PC-9 (cell line): ENCODE measurements at regions not wholly inside any gene's neighbourhood (a gene's known extent, or its start where the extent isn't known, plus 50 kb on each side); places are given as distances from the start of the nearest gene placed in this dataset.

Experiments
- BruUV-seq: library from RNA; stranded (reverse); fragments of 400-500 nt; replicated peaks from 2 replicates; lab custom pipeline; 2021; lab: Mats Ljungman, UMichigan
- CTCF ChIA-PET: fragments of 300-600 bp; sonication (Branson Sonifier 250); formaldehyde crosslinking; loops from one replicate; lab custom pipeline; 2022; ENCODE audit warnings: antibody characterized with exemption; lab: Charles Lee
- POLR2A ChIA-PET: fragments of 300-600 bp; sonication (Branson Sonifier 250); formaldehyde crosslinking; loops from one replicate; lab custom pipeline; 2022; ENCODE audit warnings: antibody characterized with exemption; ENCODE audit not compliant: unreplicated experiment; lab: Charles Lee
- DNase-seq, 2 experiments: peaks; one replicate each; pipeline versions ENCODE4 v3.0.0 to v3.0.0-alpha.2; 2015 to 2022; ENCODE audit warnings: mixed read lengths in 1 of 2
- H2AFZ ChIP-seq: fragments of 200-600 bp; sonication (generic); 2 replicates; pipeline ENCODE4 v1.8.1; 2017; ENCODE audit warnings: antibody characterized with exemption
- H3F3A ChIP-seq: fragments of 200-600 bp; sonication (generic); 2 replicates; pipeline ENCODE4 v1.8.1; 2017; ENCODE audit warnings: antibody characterized with exemption, mild to moderate bottlenecking, low read depth; ENCODE audit not compliant: insufficient read depth
- H3K27ac ChIP-seq: fragments of 200-600 bp; sonication (generic); 2 replicates; pipeline ENCODE4 v1.6.1; 2016; ENCODE audit warnings: mixed run types
- H3K27me3 ChIP-seq: fragments of 200-600 bp; sonication (generic); 2 replicates; pipeline ENCODE4 v1.6.1; 2016; ENCODE audit warnings: low read depth, mixed run types; ENCODE audit not compliant: insufficient read depth
- H3K36me3 ChIP-seq: fragments of 200-600 bp; sonication (generic); 2 replicates; pipeline ENCODE4 v1.6.1; 2016; ENCODE audit warnings: low read depth, mixed run types
- H3K4me1 ChIP-seq: fragments of 200-600 bp; sonication (generic); replicated peaks from 2 replicates; pipeline ENCODE4 v1.6.1; 2016; ENCODE audit warnings: mixed run types; ENCODE audit not compliant: insufficient read depth
- H3K4me2 ChIP-seq: fragments of 200-600 bp; sonication (generic); 2 replicates; pipeline ENCODE4 v1.6.1; 2017; ENCODE audit warnings: mixed run types
- H3K4me3 ChIP-seq: fragments of 200-600 bp; sonication (generic); 2 replicates; pipeline ENCODE4 v1.6.1; 2016; ENCODE audit warnings: mixed run types
- H3K79me2 ChIP-seq: fragments of 200-600 bp; sonication (generic); 2 replicates; pipeline ENCODE4 v1.6.1; 2017; ENCODE audit warnings: low read depth, mixed run types
- H3K9me2 ChIP-seq: fragments of 200-600 bp; sonication (generic); 2 replicates; pipeline ENCODE4 v1.8.1; 2017; ENCODE audit warnings: mild to moderate bottlenecking; ENCODE audit not compliant: insufficient read depth
- H3K9me3 ChIP-seq: fragments of 200-600 bp; sonication (generic); 2 replicates; pipeline ENCODE4 v1.8.1; 2016; ENCODE audit warnings: low read depth; ENCODE audit not compliant: insufficient read depth
- H4K20me1 ChIP-seq: fragments of 200-600 bp; sonication (generic); 2 replicates; pipeline ENCODE4 v1.8.1; 2017; ENCODE audit not compliant: insufficient read depth
- EZH2 ChIP-seq: fragments of 200-600 bp; sonication (generic); IDR thresholded peaks from 2 replicates; pipeline ENCODE4 v1.8.0; 2017; ENCODE audit warnings: antibody characterized with exemption, low read depth
- intact Hi-C: fragments of 100-400 bp; cut with micrococcal nuclease; formaldehyde crosslinking; loops from one replicate; pipeline ENCODE4 v1.10.0; 2022; ENCODE audit not compliant: unreplicated experiment
- TF ChIP-seq, protein P1 (sequence below): fragments of 200-600 bp; sonication (generic); conservative IDR thresholded peaks from 2 replicates; pipeline ENCODE4 v1.6.1; 2017; ENCODE audit warnings: mixed run types, antibody characterized with exemption, mild to moderate bottlenecking, moderate library complexity

GRCh38 chr3:23086831-23087230 lies 116.3 kb upstream of the UBE2E2 start:
- Histone ChIP-seq H3K4me2 (no peak overlapping the region), H3K27ac (no peak overlapping the region), H3K9me2 (no peaks in the 10 kb centered on the region), H3K79me2 (no peaks in the 10 kb centered on the region), H3K9me3 (no peaks in the 10 kb centered on the region), H3K36me3 (no peaks in the 10 kb centered on the region), H4K20me1 (no peaks in the 10 kb centered on the region), H3K4me3 (no peak overlapping the region), H2AFZ (no peak overlapping the region), H3K27me3 (no peaks in the 10 kb centered on the region), H3F3A (no peaks in the 10 kb centered on the region), H3K4me1 (no peaks in the 10 kb centered on the region)
- POLR2A ChIA-PET, result no interaction called here
- TF ChIP-seq, protein P1, sequence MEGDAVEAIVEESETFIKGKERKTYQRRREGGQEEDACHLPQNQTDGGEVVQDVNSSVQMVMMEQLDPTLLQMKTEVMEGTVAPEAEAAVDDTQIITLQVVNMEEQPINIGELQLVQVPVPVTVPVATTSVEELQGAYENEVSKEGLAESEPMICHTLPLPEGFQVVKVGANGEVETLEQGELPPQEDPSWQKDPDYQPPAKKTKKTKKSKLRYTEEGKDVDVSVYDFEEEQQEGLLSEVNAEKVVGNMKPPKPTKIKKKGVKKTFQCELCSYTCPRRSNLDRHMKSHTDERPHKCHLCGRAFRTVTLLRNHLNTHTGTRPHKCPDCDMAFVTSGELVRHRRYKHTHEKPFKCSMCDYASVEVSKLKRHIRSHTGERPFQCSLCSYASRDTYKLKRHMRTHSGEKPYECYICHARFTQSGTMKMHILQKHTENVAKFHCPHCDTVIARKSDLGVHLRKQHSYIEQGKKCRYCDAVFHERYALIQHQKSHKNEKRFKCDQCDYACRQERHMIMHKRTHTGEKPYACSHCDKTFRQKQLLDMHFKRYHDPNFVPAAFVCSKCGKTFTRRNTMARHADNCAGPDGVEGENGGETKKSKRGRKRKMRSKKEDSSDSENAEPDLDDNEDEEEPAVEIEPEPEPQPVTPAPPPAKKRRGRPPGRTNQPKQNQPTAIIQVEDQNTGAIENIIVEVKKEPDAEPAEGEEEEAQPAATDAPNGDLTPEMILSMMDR, result no peak
- TF ChIP-seq EZH2, result no peak
- DNase-seq, result no peak
- no TSS peak for BruUV-seq
- CTCF ChIA-PET, result no interaction called here
- intact Hi-C loops, result no loop called here

- ChIA-PET POLR2A (no interaction called here), CTCF (no interaction called here)
- no peak overlapping the region for H3K27ac ChIP-seq
- H3K4me3 ChIP-seq, result no peak overlapping the region
- H3K4me2 ChIP-seq, result peak overlapping the region; percentile 10
- H3F3A ChIP-seq, result peaks cover 13% of the 10 kb centered on the region
- no peak for TF ChIP-seq EZH2
- TF ChIP-seq, protein P1, result no peak
- peaks cover 3% of the 10 kb centered on the region; the same call in 1 of the 2 replicates for H3K27me3 ChIP-seq
- H3K9me3 ChIP-seq, result 0 out of 2 replicates have a peak, but pooled peaks cover 3% of the 10 kb centered on the region
- H3K4me1 ChIP-seq, result peaks cover 12% of the 10 kb centered on the region; the same call in 1 of the 2 replicates
- no peaks in the 10 kb centered on the region for H3K36me3 ChIP-seq
- no peak for DNase-seq
- 0 out of 2 replicates have a peak, but pooled peaks cover 3% of the 10 kb centered on the region for H4K20me1 ChIP-seq
- no peaks in the 10 kb centered on the region for H3K9me2 ChIP-seq
- H2AFZ ChIP-seq, result no peak overlapping the region
- no TSS peak for BruUV-seq
- no peaks in the 10 kb centered on the region for H3K79me2 ChIP-seq
- intact Hi-C loops, result loop anchor here (2.0 kb wide), 1 partner anchor 20 kb away; no protein-coding TSS in a partner anchor
Measured at GRCh38 chr3:23094412-23094811, 108.7 kb upstream of the UBE2E2 start.

GRCh38 chr3:23094890-23095462 lies 108.2 kb upstream of the UBE2E2 start:
- H3K27ac ChIP-seq, result no peak overlapping the region
- 0 out of 2 replicates have a peak, but pooled peaks cover 3% of the 10 kb centered on the region for H4K20me1 ChIP-seq
- H3K79me2 ChIP-seq, result no peaks in the 10 kb centered on the region
- TF ChIP-seq, protein P1, result no peak
- H3K9me3 ChIP-seq, result 0 out of 2 replicates have a peak, but pooled peaks cover 3% of the 10 kb centered on the region
- H3K4me3 ChIP-seq, result no peak overlapping the region
- H3K36me3 ChIP-seq, result no peaks in the 10 kb centered on the region
- H3K4me2 ChIP-seq, result peak overlapping the region; percentile 10
- intact Hi-C loops, result loop anchor here (2.0 to 5.0 kb wide), 2 partner anchors 20 to 58 kb away; no protein-coding TSS in a partner anchor
- H3K4me1 ChIP-seq, result peaks cover 12% of the 10 kb centered on the region; the same call in 1 of the 2 replicates
- H2AFZ ChIP-seq, result no peak overlapping the region
- BruUV-seq, result no TSS peak
- H3F3A ChIP-seq, result peaks cover 13% of the 10 kb centered on the region
- peaks cover 3% of the 10 kb centered on the region; the same call in 1 of the 2 replicates for H3K27me3 ChIP-seq
- H3K9me2 ChIP-seq, result no peaks in the 10 kb centered on the region
- ChIA-PET CTCF (no interaction called here), POLR2A (no interaction called here)
- peak; percentile 56 to 87 for DNase-seq
